ENCODE measurements at regions not wholly inside any gene's neighbourhood (a gene's known extent, or its start where the extent isn't known, plus 50 kb on each side); places are given as distances from the start of the nearest gene placed in this dataset.

DNA sequence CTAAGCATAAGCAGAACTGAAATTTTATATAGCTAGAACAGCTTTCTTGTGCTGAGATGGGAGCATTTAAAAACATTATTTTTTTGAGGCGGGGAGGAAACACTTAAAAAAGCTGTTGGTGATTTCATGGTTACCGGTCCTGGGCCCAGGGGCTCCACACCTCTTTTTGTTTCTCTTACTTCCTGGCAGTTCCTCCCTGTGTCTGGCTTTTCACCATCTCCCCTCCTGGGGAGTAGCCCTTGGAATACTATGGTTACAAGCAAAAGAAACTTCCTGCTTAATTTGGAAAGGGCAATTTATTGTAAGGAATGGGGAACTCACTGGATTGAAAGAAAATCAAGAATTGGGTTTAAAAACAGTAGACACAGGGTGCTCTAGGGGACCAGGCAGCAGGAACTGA lies 105.1 kb downstream of the SLC24A2 start:
- Histone ChIP-seq H3K36me3 (no peaks in the 10 kb centered on the region), H3K4me3 (no peak overlapping the region), H3K4me1 (no peaks in the 10 kb centered on the region), H3K27ac (no peak overlapping the region), H3K9me3 (no peaks in the 10 kb centered on the region), H3K27me3 (no peaks in the 10 kb centered on the region)
- in situ Hi-C loops (cut with MboI; ENCODE audit: low pct_ligation_motif_present in 1 of 4, low pct_unique_long_range_greater_than_20kb in 1 of 4, low sequenced_read_pairs in 3 of 4) (no loop called here), intact Hi-C loops (cut with DNase I; ENCODE audit: low total_unique reads) (no loop called here)
- WGBS, 2 donors (ENCODE audit: low coverage in 1 of 2): 65% methylated on average over 2 of the region's 2 CpGs
- no peak for TF ChIP-seq POLR2AphosphoS5 (IDR thresholded peaks at IDR 0.05)
- no peak for TF ChIP-seq EP300 (IDR thresholded peaks at IDR 0.05; ENCODE audit: low read depth)
- no peak for TF ChIP-seq POLR2A (IDR thresholded peaks at IDR 0.05)
- TF ChIP-seq CTCF (IDR thresholded peaks at IDR 0.05): no peak
- no peak for DNase-seq

DNA sequence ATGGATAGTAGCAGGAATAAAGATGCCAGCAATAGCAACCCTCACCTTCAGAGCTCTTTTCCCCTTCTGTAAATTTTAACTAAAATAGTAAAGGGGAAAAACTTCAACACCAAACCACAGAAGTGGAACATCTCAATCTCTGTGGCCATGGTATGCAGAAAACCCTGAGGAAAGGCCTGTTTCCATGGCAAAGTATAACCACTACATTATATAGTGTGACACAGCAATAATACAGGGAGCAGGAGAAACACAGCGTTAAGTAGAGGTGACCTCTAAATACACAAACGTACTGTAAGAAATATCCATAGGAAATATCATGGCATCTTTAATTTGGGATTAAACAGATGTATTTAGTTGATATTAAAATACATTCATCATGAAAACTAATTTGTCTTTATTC lies 106.4 kb downstream of the SLC24A2 start:
- Histone ChIP-seq H3K36me3 (no peaks in the 10 kb centered on the region), H3K4me3 (no peak overlapping the region), H3K27ac (no peak overlapping the region), H3K4me1 (no peaks in the 10 kb centered on the region), H3K27me3 (no peaks in the 10 kb centered on the region), H3K9me3 (no peaks in the 10 kb centered on the region)
- WGBS, 2 donors (ENCODE audit: low coverage in 1 of 2): 67 to 73% methylated on average over 2 of the region's 2 CpGs
- no peak for DNase-seq
- intact Hi-C loops (cut with DNase I; ENCODE audit: low total_unique reads): no loop called here
- in situ Hi-C loops (cut with MboI; ENCODE audit: low pct_ligation_motif_present in 1 of 4, low pct_unique_long_range_greater_than_20kb in 1 of 4, low sequenced_read_pairs in 3 of 4): no loop called here
- TF ChIP-seq EP300 (IDR thresholded peaks at IDR 0.05; ENCODE audit: low read depth): no peak
- no peak for TF ChIP-seq POLR2AphosphoS5 (IDR thresholded peaks at IDR 0.05)
- TF ChIP-seq CTCF (IDR thresholded peaks at IDR 0.05): no peak
- no peak for TF ChIP-seq POLR2A (IDR thresholded peaks at IDR 0.05)

GRCh38 chr9:19681846-19682245 lies 107.0 kb downstream of the SLC24A2 start:
- no peaks in the 10 kb centered on the region for H3K36me3 ChIP-seq
- DNase-seq: no peak
- H3K27ac ChIP-seq: no peak overlapping the region
- H3K27me3 ChIP-seq: no peaks in the 10 kb centered on the region
- no peaks in the 10 kb centered on the region for H3K9me3 ChIP-seq
- TF ChIP-seq POLR2AphosphoS5 (IDR thresholded peaks at IDR 0.05): no peak
- TF ChIP-seq CTCF (IDR thresholded peaks at IDR 0.05): no peak
- no peak for TF ChIP-seq POLR2A (IDR thresholded peaks at IDR 0.05)
- no peak for TF ChIP-seq EP300 (IDR thresholded peaks at IDR 0.05; ENCODE audit: low read depth)
- H3K4me1 ChIP-seq: no peaks in the 10 kb centered on the region
- 72 to 77% methylated on average over 3 of the region's 3 CpGs for WGBS, 2 donors (ENCODE audit: low coverage in 1 of 2)
- in situ Hi-C loops (cut with MboI; ENCODE audit: low pct_ligation_motif_present in 1 of 4, low pct_unique_long_range_greater_than_20kb in 1 of 4, low sequenced_read_pairs in 3 of 4): no loop called here
- H3K4me3 ChIP-seq: no peak overlapping the region
- intact Hi-C loops (cut with DNase I; ENCODE audit: low total_unique reads): no loop called here

DNA sequence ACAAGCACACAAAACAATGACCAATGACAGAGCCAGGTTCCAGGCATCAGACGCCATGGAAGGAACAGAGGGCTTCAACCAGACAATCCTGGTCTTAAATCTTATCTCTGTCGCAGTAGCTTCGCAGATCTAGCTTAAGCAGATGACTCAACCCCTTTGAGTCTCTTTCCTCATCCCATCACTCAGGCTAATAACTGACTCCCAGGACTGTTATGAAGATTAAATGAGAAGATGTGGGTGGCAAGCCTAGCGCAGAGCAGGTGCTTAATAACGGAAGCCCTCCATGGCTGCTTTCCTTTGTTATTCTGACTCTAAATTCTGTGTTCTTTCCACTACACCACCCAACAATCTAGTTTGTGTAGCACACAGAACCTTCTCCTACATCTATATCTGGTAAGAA lies 110.9 kb downstream of the SLC24A2 start:
- TF ChIP-seq POLR2AphosphoS5 (IDR thresholded peaks at IDR 0.05) (no peak), POLR2A (IDR thresholded peaks at IDR 0.05) (no peak), CTCF (IDR thresholded peaks at IDR 0.05) (no peak), EP300 (IDR thresholded peaks at IDR 0.05; ENCODE audit: low read depth) (no peak)
- H3K36me3 ChIP-seq: no peaks in the 10 kb centered on the region
- H3K4me3 ChIP-seq: no peak overlapping the region
- no peak for DNase-seq
- H3K27me3 ChIP-seq: no peaks in the 10 kb centered on the region
- intact Hi-C loops (cut with DNase I; ENCODE audit: low total_unique reads) (no loop called here), in situ Hi-C loops (cut with MboI; ENCODE audit: low pct_ligation_motif_present in 1 of 4, low pct_unique_long_range_greater_than_20kb in 1 of 4, low sequenced_read_pairs in 3 of 4) (no loop called here)
- no peak overlapping the region for H3K27ac ChIP-seq
- 75 to 81% methylated on average over 4 to 5 of the region's 5 CpGs for WGBS, 2 donors (ENCODE audit: low coverage in 1 of 2)
- no peaks in the 10 kb centered on the region for H3K9me3 ChIP-seq
- H3K4me1 ChIP-seq: no peaks in the 10 kb centered on the region
